Colonic mucosa (tissue), 4 donors: ENCODE measurements at regions not wholly inside any gene's neighbourhood (a gene's known extent, or its start where the extent isn't known, plus 50 kb on each side); places are given as distances from the start of the nearest gene placed in this dataset.

ENCODE experiments used
- DNase-seq: peaks from one replicate; pipeline ENCODE4 v3.0.0-alpha.2; 2020
- H3K27ac ChIP-seq: fragments of 200-600 bp; one replicate; pipeline ENCODE4 v1.8.0; 2021
- H3K27me3 ChIP-seq: fragments of 200-600 bp; one replicate; pipeline ENCODE4 v1.8.0; 2021
- H3K36me3 ChIP-seq: fragments of 200-600 bp; one replicate; pipeline ENCODE4 v1.8.0; 2021
- H3K4me1 ChIP-seq: fragments of 200-600 bp; one replicate; pipeline ENCODE4 v1.8.0; 2021; ENCODE audit warnings: mild to moderate bottlenecking
- H3K4me3 ChIP-seq: fragments of 200-600 bp; one replicate; pipeline ENCODE4 v1.8.0; 2021
- H3K9ac ChIP-seq, 2 donors: one replicate each; pipeline ENCODE4 v1.7.0; 2013; ENCODE audit warnings: control low read depth in 2 of 2, low read depth in 2 of 2, low read length in 2 of 2
- H3K9me3 ChIP-seq: fragments of 200-600 bp; one replicate; pipeline ENCODE4 v1.8.0; 2021
- CTCF ChIP-seq: fragments of 200-600 bp; IDR thresholded peaks from one replicate; pipeline ENCODE4 v1.8.0; 2022; ENCODE audit warnings: antibody characterized with exemption, mild to moderate bottlenecking
- intact Hi-C: fragments of 100-400 bp; cut with DNase I; formaldehyde crosslinking; loops from one replicate; pipeline ENCODE4 v1.14.1; 2022
- donor health status: healthy.
- donor health status: DM: no; HTN: no; CAD: no.
- donor health status: DM: no; HTN: no; CAD: no.

- no peak overlapping the region for H3K4me3 ChIP-seq
- no peaks in the 10 kb centered on the region for H3K27me3 ChIP-seq
- no peak for DNase-seq
- H3K4me1 ChIP-seq = no peaks in the 10 kb centered on the region
- no peak overlapping the region for H3K9ac ChIP-seq
- H3K9me3 ChIP-seq = no peaks in the 10 kb centered on the region
- H3K27ac ChIP-seq = no peak overlapping the region
- H3K36me3 ChIP-seq = no peaks in the 10 kb centered on the region
- TF ChIP-seq CTCF = no peak
- intact Hi-C loops = no loop called here
Measured at GRCh38 chr15:97849183-97849582, 111.3 kb upstream of the ARRDC4 start.

GRCh38 chr15:97858296-97858695 lies 102.2 kb upstream of the ARRDC4 start:
- no peaks in the 10 kb centered on the region for H3K27me3 ChIP-seq
- intact Hi-C loops = no loop called here
- H3K27ac ChIP-seq = no peak overlapping the region
- H3K4me1 ChIP-seq = no peaks in the 10 kb centered on the region
- H3K4me3 ChIP-seq = no peak overlapping the region
- H3K9ac ChIP-seq = no peak overlapping the region
- TF ChIP-seq CTCF = no peak
- H3K36me3 ChIP-seq = no peaks in the 10 kb centered on the region
- H3K9me3 ChIP-seq = no peaks in the 10 kb centered on the region
- no peak for DNase-seq

GRCh38 chr15:97861529-97862260 lies 98.8 kb upstream of the ARRDC4 start:
- Histone ChIP-seq H3K27ac (no peak overlapping the region), H3K9me3 (no peaks in the 10 kb centered on the region), H3K4me3 (no peak overlapping the region), H3K9ac (no peak overlapping the region), H3K27me3 (no peaks in the 10 kb centered on the region), H3K4me1 (no peaks in the 10 kb centered on the region), H3K36me3 (no peaks in the 10 kb centered on the region)
- TF ChIP-seq CTCF = no peak
- no peak for DNase-seq
- intact Hi-C loops = no loop called here

- Histone ChIP-seq H3K4me1 (no peaks in the 10 kb centered on the region), H3K27ac (no peak overlapping the region), H3K9me3 (no peaks in the 10 kb centered on the region), H3K4me3 (no peak overlapping the region), H3K36me3 (no peaks in the 10 kb centered on the region), H3K27me3 (no peaks in the 10 kb centered on the region), H3K9ac (no peak overlapping the region)
- intact Hi-C loops = no loop called here
- no peak for TF ChIP-seq CTCF
- no peak for DNase-seq
Measured at GRCh38 chr15:97866959-97867358, 93.5 kb upstream of the ARRDC4 start.

GRCh38 chr15:97867870-97868269 lies 92.6 kb upstream of the ARRDC4 start:
- peak; percentile 33 for DNase-seq
- intact Hi-C loops = no loop called here
- Histone ChIP-seq H3K27ac (no peak overlapping the region), H3K4me3 (no peak overlapping the region), H3K27me3 (no peaks in the 10 kb centered on the region), H3K36me3 (no peaks in the 10 kb centered on the region), H3K9me3 (no peaks in the 10 kb centered on the region), H3K9ac (no peak overlapping the region), H3K4me1 (no peaks in the 10 kb centered on the region)
- no peak for TF ChIP-seq CTCF
